Myocyte (in vitro differentiated cells): ENCODE measurements at regions not wholly inside any gene's neighbourhood (a gene's known extent, or its start where the extent isn't known, plus 50 kb on each side); places are given as distances from the start of the nearest gene placed in this dataset.

Experiments
- DNase-seq: peaks from one replicate; pipeline ENCODE4 v3.0.0-alpha.2; 2012; ENCODE audit warnings: low read depth

GRCh38 chr3:68315546-68315945 is 616.8 kb downstream of the TAFA4 start:
- no peak for DNase-seq

GRCh38 chr3:68306571-68306970 is 625.8 kb downstream of the TAFA4 start:
- DNase-seq = peak; percentile 7

GRCh38 chr3:68295457-68295856 is 636.9 kb downstream of the TAFA4 start:
- no peak for DNase-seq

GRCh38 chr3:68290333-68290732 is 635.9 kb upstream of the SUCLG2 start:
- no peak for DNase-seq

- no peak for DNase-seq
Measured at GRCh38 chr3:68288085-68288484, 633.7 kb upstream of the SUCLG2 start.

- DNase-seq = no peak
Measured at GRCh38 chr3:68287101-68287500, 632.7 kb upstream of the SUCLG2 start.

GRCh38 chr3:68274286-68274685 is 619.9 kb upstream of the SUCLG2 start:
- no peak for DNase-seq

- no peak for DNase-seq
Measured at GRCh38 chr3:68271145-68271544, 616.7 kb upstream of the SUCLG2 start.

GRCh38 chr3:68256635-68257223 is 602.3 kb upstream of the SUCLG2 start:
- no peak for DNase-seq

GRCh38 chr3:68249265-68249664 is 594.9 kb upstream of the SUCLG2 start:
- no peak for DNase-seq

GRCh38 chr3:68242606-68243005 is 588.2 kb upstream of the SUCLG2 start:
- no peak for DNase-seq

GRCh38 chr3:68239542-68239941 is 585.1 kb upstream of the SUCLG2 start:
- no peak for DNase-seq

GRCh38 chr3:68234076-68234780 is 579.8 kb upstream of the SUCLG2 start:
- no peak for DNase-seq

- DNase-seq = no peak
Measured at GRCh38 chr3:68228856-68229255, 574.4 kb upstream of the SUCLG2 start.

- DNase-seq = no peak
Measured at GRCh38 chr3:68220832-68221231, 566.4 kb upstream of the SUCLG2 start.

- DNase-seq = no peak
Measured at GRCh38 chr3:68211637-68212036, 557.2 kb upstream of the SUCLG2 start.

- DNase-seq = no peak
Measured at GRCh38 chr3:68210635-68211034, 556.2 kb upstream of the SUCLG2 start.

GRCh38 chr3:68207327-68207726 is 552.9 kb upstream of the SUCLG2 start:
- no peak for DNase-seq

- no peak for DNase-seq
Measured at GRCh38 chr3:68206524-68207117, 552.2 kb upstream of the SUCLG2 start.

GRCh38 chr3:68186733-68187132 is 532.3 kb upstream of the SUCLG2 start:
- DNase-seq = no peak

GRCh38 chr3:68176600-68176999 is 522.2 kb upstream of the SUCLG2 start:
- no peak for DNase-seq

- no peak for DNase-seq
Measured at GRCh38 chr3:68173012-68173634, 518.7 kb upstream of the SUCLG2 start.
